Subcutaneous abdominal adipose tissue (tissue), 5 donors: ENCODE measurements at regions not wholly inside any gene's neighbourhood (a gene's known extent, or its start where the extent isn't known, plus 50 kb on each side); places are given as distances from the start of the nearest gene placed in this dataset.

Source experiments
- H3K27ac ChIP-seq: one replicate; pipeline ENCODE4 v1.7.0; 2013; ENCODE audit warnings: low read depth, mild to moderate bottlenecking, inconsistent platforms, low read length, moderate library complexity
- H3K27me3 ChIP-seq, 5 donors: one replicate each; pipeline ENCODE4 v1.7.0; 2013; ENCODE audit warnings: low read length in 5 of 5, inconsistent platforms in 1 of 5; ENCODE audit not compliant: control insufficient read depth in 5 of 5, insufficient read depth in 4 of 5
- H3K36me3 ChIP-seq, 5 donors: one replicate each; pipeline ENCODE4 v1.7.0; 2013; ENCODE audit warnings: low read length in 5 of 5; ENCODE audit not compliant: control insufficient read depth in 5 of 5, insufficient read depth in 5 of 5
- H3K4me1 ChIP-seq, 5 donors: one replicate each; pipeline ENCODE4 v1.7.0; 2013; ENCODE audit warnings: low read length in 5 of 5, mild to moderate bottlenecking in 3 of 5, moderate library complexity in 1 of 5; ENCODE audit not compliant: control insufficient read depth in 5 of 5, insufficient read depth in 5 of 5
- H3K4me3 ChIP-seq, 5 donors: one replicate each; pipeline ENCODE4 v1.7.0; 2013; ENCODE audit warnings: low read length in 5 of 5, low read depth in 1 of 5
- H3K9ac ChIP-seq, 5 donors: one replicate each; pipeline ENCODE4 v1.7.0; 2013; ENCODE audit warnings: low read length in 5 of 5, mild to moderate bottlenecking in 4 of 5, moderate library complexity in 3 of 5
- H3K9me3 ChIP-seq, 5 donors: one replicate each; pipeline ENCODE4 v1.7.0; 2013; ENCODE audit warnings: low read length in 5 of 5; ENCODE audit not compliant: control insufficient read depth in 5 of 5
- donor health status: healthy.
- donor health status: healthy.
- donor health status: healthy.
- donor health status: healthy.
- donor health status: healthy.

DNA sequence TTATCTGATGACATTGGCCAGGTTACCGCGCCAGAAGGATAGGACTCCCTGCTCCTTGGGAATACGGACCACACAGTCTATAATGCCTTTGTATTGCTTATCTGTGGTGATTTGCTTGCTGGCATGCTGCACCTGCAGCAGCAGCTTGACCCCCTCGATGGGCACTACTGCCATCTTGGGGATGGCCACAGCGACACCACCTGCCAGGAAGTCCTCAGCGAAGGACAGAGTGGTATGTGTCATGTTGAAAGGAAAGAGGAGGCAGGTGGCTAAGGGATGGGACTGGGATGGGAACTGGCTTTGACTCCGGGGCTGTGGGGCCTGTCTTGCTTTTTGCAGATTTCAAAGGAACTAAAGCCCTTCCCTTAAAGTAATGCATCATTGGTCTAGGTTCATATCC, 50.3 kb upstream of the ACO1 start:
- no peaks in the 10 kb centered on the region for H3K4me1 ChIP-seq
- no peak overlapping the region for H3K4me3 ChIP-seq
- no peaks in the 10 kb centered on the region for H3K9me3 ChIP-seq
- H3K36me3 ChIP-seq = no peaks in the 10 kb centered on the region
- no peak overlapping the region for H3K27ac ChIP-seq
- no peaks in the 10 kb centered on the region for H3K27me3 ChIP-seq
- H3K9ac ChIP-seq = no peak overlapping the region
